HL-60 (cell line): ENCODE measurements at regions not wholly inside any gene's neighbourhood (a gene's known extent, or its start where the extent isn't known, plus 50 kb on each side); places are given as distances from the start of the nearest gene placed in this dataset.
"Not testable (repeated sequence)": the region's sequence is repeated elsewhere in the genome, so short reads cannot be mapped to it uniquely, and the experiment has no call there.

Source experiments
- GABPA ChIP-seq: IDR thresholded peaks from 2 replicates; pipeline ENCODE4 v1.6.1; 2012; ENCODE audit warnings: low read depth
- POLR2AphosphoS5 ChIP-seq: IDR thresholded peaks from 2 replicates; pipeline ENCODE4 v1.6.1; 2012; ENCODE audit warnings: low read depth
- TF ChIP-seq, protein P1 (sequence below): IDR thresholded peaks from one replicate; pipeline ENCODE4 v1.5.1; 2011; ENCODE audit warnings: low read length, control low read depth, inconsistent platforms; ENCODE audit not compliant: insufficient read depth
- TF ChIP-seq, protein P2 (sequence below): IDR thresholded peaks from 2 replicates; pipeline ENCODE4 v1.6.1; 2012; ENCODE audit warnings: low read depth; ENCODE audit not compliant: insufficient replicate concordance

DNA sequence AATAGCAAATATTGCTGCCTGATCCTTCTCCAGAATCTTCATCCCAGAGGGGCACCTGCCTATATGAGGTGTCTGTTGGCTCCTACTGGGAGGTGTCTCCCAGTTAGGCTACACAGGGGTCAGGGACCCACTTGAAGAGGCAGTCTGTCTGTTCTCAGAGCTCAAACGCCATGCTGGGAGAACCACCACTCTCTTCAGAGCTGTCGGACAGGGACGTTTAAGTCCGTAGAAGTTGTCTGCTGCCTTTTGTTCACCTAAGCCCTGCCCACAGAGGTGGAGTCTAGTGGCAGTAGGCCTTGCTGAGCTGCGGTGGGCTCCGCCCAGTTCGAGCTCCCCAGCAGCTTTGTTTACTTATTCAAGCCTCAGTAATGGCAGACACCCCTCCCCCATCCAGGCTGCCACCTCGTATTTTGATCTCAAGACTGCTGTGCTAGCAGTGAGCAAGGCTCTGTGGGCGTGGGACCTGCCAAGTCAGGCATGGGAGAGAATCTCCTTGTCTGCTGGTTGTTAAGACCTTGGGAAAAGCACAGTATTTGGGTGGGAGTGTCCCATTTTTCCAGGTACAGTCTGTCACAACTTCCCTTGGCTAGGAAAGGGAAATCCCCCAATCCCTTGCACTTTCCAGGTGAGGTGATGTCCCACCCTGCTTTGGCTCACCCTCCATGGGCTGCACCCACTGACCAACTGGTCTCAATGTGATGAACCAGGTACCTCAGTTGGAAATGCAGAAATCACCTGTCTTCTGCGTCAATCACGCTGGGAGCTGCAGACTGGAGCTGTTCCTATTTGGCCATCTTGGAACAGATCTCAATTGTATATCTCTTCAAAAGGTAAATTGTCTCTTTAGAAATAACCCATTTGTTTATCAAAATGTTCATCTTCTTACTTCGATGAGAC lies 87.4 kb upstream of the ITPRID2 start:
- TF ChIP-seq, protein P1, sequence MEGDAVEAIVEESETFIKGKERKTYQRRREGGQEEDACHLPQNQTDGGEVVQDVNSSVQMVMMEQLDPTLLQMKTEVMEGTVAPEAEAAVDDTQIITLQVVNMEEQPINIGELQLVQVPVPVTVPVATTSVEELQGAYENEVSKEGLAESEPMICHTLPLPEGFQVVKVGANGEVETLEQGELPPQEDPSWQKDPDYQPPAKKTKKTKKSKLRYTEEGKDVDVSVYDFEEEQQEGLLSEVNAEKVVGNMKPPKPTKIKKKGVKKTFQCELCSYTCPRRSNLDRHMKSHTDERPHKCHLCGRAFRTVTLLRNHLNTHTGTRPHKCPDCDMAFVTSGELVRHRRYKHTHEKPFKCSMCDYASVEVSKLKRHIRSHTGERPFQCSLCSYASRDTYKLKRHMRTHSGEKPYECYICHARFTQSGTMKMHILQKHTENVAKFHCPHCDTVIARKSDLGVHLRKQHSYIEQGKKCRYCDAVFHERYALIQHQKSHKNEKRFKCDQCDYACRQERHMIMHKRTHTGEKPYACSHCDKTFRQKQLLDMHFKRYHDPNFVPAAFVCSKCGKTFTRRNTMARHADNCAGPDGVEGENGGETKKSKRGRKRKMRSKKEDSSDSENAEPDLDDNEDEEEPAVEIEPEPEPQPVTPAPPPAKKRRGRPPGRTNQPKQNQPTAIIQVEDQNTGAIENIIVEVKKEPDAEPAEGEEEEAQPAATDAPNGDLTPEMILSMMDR = not testable (repeated sequence)
- TF ChIP-seq GABPA, POLR2AphosphoS5: not testable (repeated sequence)
- TF ChIP-seq, protein P2, sequence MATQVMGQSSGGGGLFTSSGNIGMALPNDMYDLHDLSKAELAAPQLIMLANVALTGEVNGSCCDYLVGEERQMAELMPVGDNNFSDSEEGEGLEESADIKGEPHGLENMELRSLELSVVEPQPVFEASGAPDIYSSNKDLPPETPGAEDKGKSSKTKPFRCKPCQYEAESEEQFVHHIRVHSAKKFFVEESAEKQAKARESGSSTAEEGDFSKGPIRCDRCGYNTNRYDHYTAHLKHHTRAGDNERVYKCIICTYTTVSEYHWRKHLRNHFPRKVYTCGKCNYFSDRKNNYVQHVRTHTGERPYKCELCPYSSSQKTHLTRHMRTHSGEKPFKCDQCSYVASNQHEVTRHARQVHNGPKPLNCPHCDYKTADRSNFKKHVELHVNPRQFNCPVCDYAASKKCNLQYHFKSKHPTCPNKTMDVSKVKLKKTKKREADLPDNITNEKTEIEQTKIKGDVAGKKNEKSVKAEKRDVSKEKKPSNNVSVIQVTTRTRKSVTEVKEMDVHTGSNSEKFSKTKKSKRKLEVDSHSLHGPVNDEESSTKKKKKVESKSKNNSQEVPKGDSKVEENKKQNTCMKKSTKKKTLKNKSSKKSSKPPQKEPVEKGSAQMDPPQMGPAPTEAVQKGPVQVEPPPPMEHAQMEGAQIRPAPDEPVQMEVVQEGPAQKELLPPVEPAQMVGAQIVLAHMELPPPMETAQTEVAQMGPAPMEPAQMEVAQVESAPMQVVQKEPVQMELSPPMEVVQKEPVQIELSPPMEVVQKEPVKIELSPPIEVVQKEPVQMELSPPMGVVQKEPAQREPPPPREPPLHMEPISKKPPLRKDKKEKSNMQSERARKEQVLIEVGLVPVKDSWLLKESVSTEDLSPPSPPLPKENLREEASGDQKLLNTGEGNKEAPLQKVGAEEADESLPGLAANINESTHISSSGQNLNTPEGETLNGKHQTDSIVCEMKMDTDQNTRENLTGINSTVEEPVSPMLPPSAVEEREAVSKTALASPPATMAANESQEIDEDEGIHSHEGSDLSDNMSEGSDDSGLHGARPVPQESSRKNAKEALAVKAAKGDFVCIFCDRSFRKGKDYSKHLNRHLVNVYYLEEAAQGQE = not testable (repeated sequence)
